IMR-90 (cell line): ENCODE measurements at regions not wholly inside any gene's neighbourhood (a gene's known extent, or its start where the extent isn't known, plus 50 kb on each side); places are given as distances from the start of the nearest gene placed in this dataset.

Experiments used
- ATAC-seq: fragments of 200-7000 bp; cut with Tn5 transposase; 2 replicates; pipeline ENCODE4 v1.9.1; 2020; ENCODE audit warnings: low read depth, mild to moderate bottlenecking, moderate library complexity
- BruUV-seq: library from RNA; stranded (reverse); fragments of 400-500 nt; replicated peaks from 2 replicates; lab custom pipeline; 2021; lab: Mats Ljungman, UMichigan
- CTCF ChIA-PET: fragments of 300-600 bp; formaldehyde crosslinking; extraction: SDS; loops from one replicate; lab custom pipeline; 2021; ENCODE audit warnings: antibody characterized with exemption; lab: Yijun Ruan, JAX
- POLR2A ChIA-PET: fragments of 300-600 bp; sonication (Branson Sonifier 250); formaldehyde crosslinking; loops from one replicate; lab custom pipeline; 2022; ENCODE audit warnings: antibody characterized with exemption; ENCODE audit not compliant: unreplicated experiment; lab: Charles Lee
- DNase-seq: peaks from one replicate; pipeline ENCODE4 v3.0.0; 2013
- H2AFZ ChIP-seq: replicated peaks from 2 replicates; pipeline ENCODE3; 2013; ENCODE audit warnings: low read length, mild to moderate bottlenecking; ENCODE audit not compliant: poor library complexity
- H2AK5ac ChIP-seq: 2 replicates; pipeline ENCODE4 v1.6.1; 2013; ENCODE audit warnings: low read depth, low read length, inconsistent platforms
- H2AK9ac ChIP-seq: replicated peaks from 2 replicates; pipeline ENCODE3; 2013; ENCODE audit warnings: mild to moderate bottlenecking, low read depth, low read length, moderate library complexity; ENCODE audit not compliant: poor library complexity
- H2BK120ac ChIP-seq: 2 replicates; pipeline ENCODE4 v1.6.1; 2013; ENCODE audit warnings: low read depth, low read length, inconsistent platforms
- H2BK15ac ChIP-seq: 3 replicates; pipeline ENCODE4 v1.6.1; 2013; ENCODE audit warnings: low read depth, low read length, inconsistent platforms
- H2BK20ac ChIP-seq: 2 replicates; pipeline ENCODE4 v1.6.1; 2013; ENCODE audit warnings: low read depth, mild to moderate bottlenecking, inconsistent platforms, low read length, moderate library complexity
- H2BK5ac ChIP-seq: 2 replicates; pipeline ENCODE4 v1.6.1; 2013; ENCODE audit warnings: mild to moderate bottlenecking, low read depth, low read length, inconsistent platforms; ENCODE audit not compliant: poor library complexity, severe bottlenecking
- H3K14ac ChIP-seq: replicated peaks from 2 replicates; pipeline ENCODE4 v1.6.1; 2013; ENCODE audit warnings: low read depth, low read length, inconsistent platforms
- H3K18ac ChIP-seq: 2 replicates; pipeline ENCODE4 v1.6.1; 2013; ENCODE audit warnings: low read depth, low read length, control low read depth
- H3K23ac ChIP-seq: 2 replicates; pipeline ENCODE4 v1.6.1; 2013; ENCODE audit warnings: low read depth, low read length, inconsistent platforms
- H3K27ac ChIP-seq: 2 replicates; pipeline ENCODE4 v1.5.1; 2013; ENCODE audit warnings: mild to moderate bottlenecking, control low read depth, low read length; ENCODE audit not compliant: insufficient read depth
- H3K27me3 ChIP-seq: 2 replicates; pipeline ENCODE4 v1.6.1; 2013; ENCODE audit warnings: low read length; ENCODE audit not compliant: control insufficient read depth, insufficient read depth
- H3K36me3 ChIP-seq: 2 replicates; pipeline ENCODE4 v1.6.1; 2013; ENCODE audit warnings: low read length, mixed read lengths; ENCODE audit not compliant: control insufficient read depth, insufficient read depth
- H3K4ac ChIP-seq: 2 replicates; pipeline ENCODE4 v1.6.1; 2013; ENCODE audit warnings: low read depth, low read length, inconsistent platforms
- H3K4me1 ChIP-seq: 2 replicates; pipeline ENCODE4 v1.6.1; 2013; ENCODE audit warnings: low read length, mixed read lengths; ENCODE audit not compliant: control insufficient read depth, insufficient read depth
- H3K4me2 ChIP-seq: 2 replicates; pipeline ENCODE4 v1.6.1; 2013; ENCODE audit warnings: low read depth, mild to moderate bottlenecking, control low read depth, low read length, moderate library complexity
- H3K4me3 ChIP-seq: 2 replicates; pipeline ENCODE4 v1.5.1; 2013; ENCODE audit warnings: low read depth, mild to moderate bottlenecking, control low read depth, low read length, moderate library complexity; ENCODE audit not compliant: insufficient read depth
- H3K56ac ChIP-seq: 2 replicates; pipeline ENCODE4 v1.6.1; 2013; ENCODE audit warnings: low read length, inconsistent platforms; ENCODE audit not compliant: insufficient read depth; ENCODE audit errors: extremely low read depth
- H3K79me1 ChIP-seq, 2 experiments: 2 replicates each; pipeline ENCODE4 v1.6.1; 2013; ENCODE audit warnings: low read length in 2 of 2, inconsistent platforms in 1 of 2, low read depth in 1 of 2
- H3K9ac ChIP-seq: 2 replicates; pipeline ENCODE4 v1.6.1; 2013; ENCODE audit warnings: low read depth, low read length, control low read depth
- H3K9me1 ChIP-seq: 2 replicates; pipeline ENCODE4 v1.6.1; 2013; ENCODE audit warnings: low read length, inconsistent platforms; ENCODE audit not compliant: insufficient read depth
- H3K9me3 ChIP-seq: 2 replicates; pipeline ENCODE4 v1.6.1; 2013; ENCODE audit warnings: low read length; ENCODE audit not compliant: control insufficient read depth, insufficient read depth
- H4K20me1 ChIP-seq: 2 replicates; pipeline ENCODE4 v1.6.1; 2013; ENCODE audit warnings: low read length, inconsistent platforms; ENCODE audit not compliant: insufficient read depth
- H4K5ac ChIP-seq: 2 replicates; pipeline ENCODE4 v1.6.1; 2013; ENCODE audit warnings: mild to moderate bottlenecking, low read depth, low read length, control low read depth
- H4K8ac ChIP-seq, 2 experiments: 2 replicates each; pipeline ENCODE4 v1.6.1; 2013; ENCODE audit warnings: low read depth in 2 of 2, low read length in 2 of 2, control low read depth in 1 of 2, inconsistent platforms in 1 of 2
- H4K91ac ChIP-seq: 2 replicates; pipeline ENCODE4 v1.6.1; 2013; ENCODE audit warnings: low read depth, low read length, inconsistent platforms; ENCODE audit not compliant: insufficient read depth
- BHLHE40 ChIP-seq: fragments of 150-350 bp; IDR thresholded peaks from 2 replicates; pipeline ENCODE4 v1.6.1; 2016; ENCODE audit warnings: mild to moderate bottlenecking, low read depth, low read length
- CEBPB ChIP-seq: IDR thresholded peaks from 2 replicates; pipeline ENCODE4 v1.6.1; 2012; ENCODE audit warnings: low read depth, low read length, improper control_type of control experiment
- CHD1 ChIP-seq: IDR thresholded peaks from 2 replicates; pipeline ENCODE4 v1.6.1; 2012; ENCODE audit warnings: low read depth, low read length, improper control_type of control experiment
- MAFK ChIP-seq: IDR thresholded peaks from 2 replicates; pipeline ENCODE4 v1.6.1; 2012; ENCODE audit warnings: low read depth, low read length, improper control_type of control experiment
- MAZ ChIP-seq: IDR thresholded peaks from 2 replicates; pipeline ENCODE4 v1.6.1; 2012; ENCODE audit warnings: low read depth, mild to moderate bottlenecking, low read length, improper control_type of control experiment, moderate library complexity, borderline replicate concordance
- NFE2L2 ChIP-seq: fragments of 150-350 bp; IDR thresholded peaks from 2 replicates; pipeline ENCODE4 v1.6.1; 2016; ENCODE audit warnings: low read depth, mild to moderate bottlenecking, low read length
- POLR2A ChIP-seq: IDR thresholded peaks from 2 replicates; pipeline ENCODE4 v1.6.1; 2012; ENCODE audit warnings: mild to moderate bottlenecking, low read depth, low read length
- RAD21 ChIP-seq: IDR thresholded peaks from 2 replicates; pipeline ENCODE4 v1.6.1; 2012; ENCODE audit warnings: low read length, improper control_type of control experiment
- RCOR1 ChIP-seq: IDR thresholded peaks from 2 replicates; pipeline ENCODE4 v1.6.1; 2012; ENCODE audit warnings: mild to moderate bottlenecking, low read length, improper control_type of control experiment; ENCODE audit not compliant: insufficient replicate concordance
- RFX5 ChIP-seq: IDR thresholded peaks from 2 replicates; pipeline ENCODE4 v1.8.0; 2012; ENCODE audit warnings: low read depth, mild to moderate bottlenecking, low read length, moderate library complexity
- SMC3 ChIP-seq: fragments of 150-350 bp; IDR thresholded peaks from 2 replicates; pipeline ENCODE4 v1.6.1; 2016; ENCODE audit warnings: low read depth, mild to moderate bottlenecking, antibody characterized with exemption, low read length, moderate library complexity
- WGBS, 2 experiments: methylation state at CpG; one replicate each; pipeline versions ENCODE4 v1.1.5 to v1.1.7; 2013; ENCODE audit warnings: missing lambda C conversion rate in 2 of 2; ENCODE audit not compliant: insufficient read length in 1 of 2; ENCODE audit errors: extremely low coverage in 2 of 2; 5-methylcytosine and 5-hydroxymethylcytosine counted together
- dilution Hi-C: fragments of 300-500 bp; cut with HindIII; formaldehyde crosslinking; loops from one replicate; pipeline ENCODE4 v1.14.3; 2018; ENCODE audit warnings: low sequenced_read_pairs; ENCODE audit not compliant: unreplicated experiment
- in situ Hi-C: fragments of 300-500 bp; cut with MboI; formaldehyde crosslinking; loops from 3 replicates; pipeline ENCODE4 v1.14.3; 2019; ENCODE audit warnings: low sequenced_read_pairs, inconsistent platforms, mixed read lengths
- intact Hi-C: fragments of 100-400 bp; cut with micrococcal nuclease; formaldehyde crosslinking; loops from 2 replicates; pipeline ENCODE4 v1.10.0; 2022
- TF ChIP-seq, protein P1 (sequence below): conservative IDR thresholded peaks from 2 replicates; pipeline ENCODE4 v1.5.1; 2012; ENCODE audit warnings: mild to moderate bottlenecking, low read depth, low read length, improper control_type of control experiment
- TF ChIP-seq, protein P2 (sequence below): fragments of 150-350 bp; IDR thresholded peaks from 2 replicates; pipeline ENCODE4 v1.6.1; 2016; ENCODE audit warnings: low read depth, mild to moderate bottlenecking, low read length, moderate library complexity, borderline replicate concordance

DNA sequence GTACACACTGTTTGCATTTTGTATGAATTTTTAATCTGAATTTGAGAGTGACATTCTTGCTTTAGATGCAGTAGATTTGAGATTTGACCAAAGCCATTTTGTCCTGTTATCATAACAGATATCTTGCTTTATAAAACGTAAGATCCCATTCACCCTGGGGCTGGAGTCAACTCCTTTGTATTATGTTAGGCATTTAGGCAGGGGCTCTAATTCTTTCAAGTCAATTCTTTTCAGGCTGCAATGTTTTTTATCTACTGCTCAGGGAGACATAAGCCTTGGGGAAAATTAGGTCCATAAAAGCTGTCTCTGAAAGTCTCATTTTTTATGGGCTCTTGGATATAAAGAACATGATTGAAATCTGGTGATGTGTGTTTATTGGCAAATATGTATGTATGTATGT is 53.0 kb upstream of the CADPS start:
- no peak overlapping the region for H3K4me3 ChIP-seq
- in situ Hi-C loops, result no loop called here
- H4K20me1 ChIP-seq, result no peaks in the 10 kb centered on the region
- no peak overlapping the region for H4K8ac ChIP-seq
- H3K36me3 ChIP-seq, result no peaks in the 10 kb centered on the region
- H3K27me3 ChIP-seq, result no peaks in the 10 kb centered on the region
- ChIA-PET CTCF (no interaction called here), POLR2A (no interaction called here)
- peaks cover 3% of the 10 kb centered on the region for H3K9me3 ChIP-seq
- H3K23ac ChIP-seq, result no peak overlapping the region
- H2BK20ac ChIP-seq, result no peak overlapping the region
- no peak overlapping the region for H2BK15ac ChIP-seq
- DNase-seq (no peak), ATAC-seq (no peak)
- no peak overlapping the region for H3K56ac ChIP-seq
- no peak overlapping the region for H3K18ac ChIP-seq
- no peaks in the 10 kb centered on the region for H3K4me1 ChIP-seq
- no peak overlapping the region for H3K4me2 ChIP-seq
- H2AK5ac ChIP-seq, result no peak overlapping the region
- no peak overlapping the region for H2AK9ac ChIP-seq
- BruUV-seq, result no TSS peak
- H4K5ac ChIP-seq, result no peak overlapping the region
- H3K79me1 ChIP-seq, result no peaks in the 10 kb centered on the region
- intact Hi-C loops, result no loop called here
- H2AFZ ChIP-seq, result no peak overlapping the region
- no peak overlapping the region for H3K14ac ChIP-seq
- H3K9ac ChIP-seq, result no peak overlapping the region
- H3K27ac ChIP-seq, result no peak overlapping the region
- no peaks in the 10 kb centered on the region for H3K9me1 ChIP-seq
- no peak overlapping the region for H4K91ac ChIP-seq
- H3K4ac ChIP-seq, result no peak overlapping the region
- dilution Hi-C loops, result no loop called here
- WGBS, 2 experiments, result no CpG with 5 or more reads among the region's 1 CpG
- TF ChIP-seq RCOR1 (no peak), MAFK (no peak), POLR2A (no peak), CHD1 (no peak), CEBPB (no peak), NFE2L2 (no peak), RFX5 (no peak), RAD21 (no peak), BHLHE40 (no peak), MAZ (no peak), SMC3 (no peak)
- TF ChIP-seq, protein P1, sequence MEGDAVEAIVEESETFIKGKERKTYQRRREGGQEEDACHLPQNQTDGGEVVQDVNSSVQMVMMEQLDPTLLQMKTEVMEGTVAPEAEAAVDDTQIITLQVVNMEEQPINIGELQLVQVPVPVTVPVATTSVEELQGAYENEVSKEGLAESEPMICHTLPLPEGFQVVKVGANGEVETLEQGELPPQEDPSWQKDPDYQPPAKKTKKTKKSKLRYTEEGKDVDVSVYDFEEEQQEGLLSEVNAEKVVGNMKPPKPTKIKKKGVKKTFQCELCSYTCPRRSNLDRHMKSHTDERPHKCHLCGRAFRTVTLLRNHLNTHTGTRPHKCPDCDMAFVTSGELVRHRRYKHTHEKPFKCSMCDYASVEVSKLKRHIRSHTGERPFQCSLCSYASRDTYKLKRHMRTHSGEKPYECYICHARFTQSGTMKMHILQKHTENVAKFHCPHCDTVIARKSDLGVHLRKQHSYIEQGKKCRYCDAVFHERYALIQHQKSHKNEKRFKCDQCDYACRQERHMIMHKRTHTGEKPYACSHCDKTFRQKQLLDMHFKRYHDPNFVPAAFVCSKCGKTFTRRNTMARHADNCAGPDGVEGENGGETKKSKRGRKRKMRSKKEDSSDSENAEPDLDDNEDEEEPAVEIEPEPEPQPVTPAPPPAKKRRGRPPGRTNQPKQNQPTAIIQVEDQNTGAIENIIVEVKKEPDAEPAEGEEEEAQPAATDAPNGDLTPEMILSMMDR, result no peak
- TF ChIP-seq, protein P2, sequence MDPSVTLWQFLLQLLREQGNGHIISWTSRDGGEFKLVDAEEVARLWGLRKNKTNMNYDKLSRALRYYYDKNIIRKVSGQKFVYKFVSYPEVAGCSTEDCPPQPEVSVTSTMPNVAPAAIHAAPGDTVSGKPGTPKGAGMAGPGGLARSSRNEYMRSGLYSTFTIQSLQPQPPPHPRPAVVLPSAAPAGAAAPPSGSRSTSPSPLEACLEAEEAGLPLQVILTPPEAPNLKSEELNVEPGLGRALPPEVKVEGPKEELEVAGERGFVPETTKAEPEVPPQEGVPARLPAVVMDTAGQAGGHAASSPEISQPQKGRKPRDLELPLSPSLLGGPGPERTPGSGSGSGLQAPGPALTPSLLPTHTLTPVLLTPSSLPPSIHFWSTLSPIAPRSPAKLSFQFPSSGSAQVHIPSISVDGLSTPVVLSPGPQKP, result no peak
- no peak overlapping the region for H2BK120ac ChIP-seq
- no peak overlapping the region for H2BK5ac ChIP-seq
